OCI-LY7 (cell line): ENCODE measurements at regions not wholly inside any gene's neighbourhood (a gene's known extent, or its start where the extent isn't known, plus 50 kb on each side); places are given as distances from the start of the nearest gene placed in this dataset.

Experiments used
- BruUV-seq: library from RNA; stranded (reverse); fragments of 400-500 nt; replicated peaks from 2 replicates; lab custom pipeline; 2021; lab: Mats Ljungman, UMichigan
- CTCF ChIA-PET: fragments of 300-600 bp; sonication (Branson Sonifier 250); formaldehyde crosslinking; loops from one replicate; lab custom pipeline; 2022; ENCODE audit warnings: antibody characterized with exemption; ENCODE audit not compliant: unreplicated experiment; lab: Charles Lee
- POLR2A ChIA-PET: fragments of 300-600 bp; sonication (Branson Sonifier 250); formaldehyde crosslinking; loops from one replicate; lab custom pipeline; 2022; ENCODE audit warnings: antibody characterized with exemption; lab: Charles Lee
- DNase-seq: peaks from one replicate; pipeline ENCODE4 v3.0.0-alpha.2; 2015; ENCODE audit warnings: low spot score
- H2AFZ ChIP-seq: fragments of 200-600 bp; sonication (generic), shearing (Covaris generic); 2 replicates; pipeline ENCODE4 v1.6.1; 2014; ENCODE audit warnings: mild to moderate bottlenecking, antibody characterized with exemption, low read length, moderate library complexity
- H3K27ac ChIP-seq: fragments of 200-600 bp; sonication (generic); 2 replicates; pipeline ENCODE4 v1.5.1; 2014; ENCODE audit warnings: mixed run types, low read depth, mild to moderate bottlenecking, moderate library complexity, low read length, inconsistent platforms; ENCODE audit not compliant: poor library complexity, severe bottlenecking
- H3K36me3 ChIP-seq: fragments of 200-600 bp; sonication (generic); 2 replicates; pipeline ENCODE4 v1.6.1; 2014; ENCODE audit warnings: mild to moderate bottlenecking, antibody characterized with exemption, low read length, moderate library complexity, mixed read lengths; ENCODE audit not compliant: insufficient read depth
- H3K4me1 ChIP-seq: fragments of 200-600 bp; sonication (generic); 2 replicates; pipeline ENCODE4 v1.5.1; 2014; ENCODE audit warnings: mild to moderate bottlenecking, low read length; ENCODE audit not compliant: insufficient read depth, poor library complexity, severe bottlenecking
- H3K4me2 ChIP-seq: fragments of 200-600 bp; sonication (generic); 2 replicates; pipeline ENCODE4 v1.6.1; 2014; ENCODE audit warnings: mild to moderate bottlenecking, low read length
- H3K4me3 ChIP-seq: fragments of 200-600 bp; sonication (generic); 2 replicates; pipeline ENCODE4 v1.5.1; 2014; ENCODE audit warnings: mild to moderate bottlenecking, low read depth, low read length; ENCODE audit not compliant: poor library complexity, severe bottlenecking
- H3K79me2 ChIP-seq: fragments of 200-600 bp; sonication (generic); 2 replicates; pipeline ENCODE4 v1.6.1; 2016; ENCODE audit warnings: low read depth, mild to moderate bottlenecking, low read length, moderate library complexity, mixed read lengths; ENCODE audit not compliant: insufficient read depth
- H3K9me2 ChIP-seq: fragments of 200-600 bp; sonication (generic); 2 replicates; pipeline ENCODE4 v1.6.1; 2016; ENCODE audit warnings: mild to moderate bottlenecking, low read length, mixed read lengths; ENCODE audit not compliant: insufficient read depth
- H3K9me3 ChIP-seq: fragments of 200-600 bp; sonication (generic); 2 replicates; pipeline ENCODE4 v1.6.1; 2014; ENCODE audit warnings: mild to moderate bottlenecking, mixed run types, low read length, mixed read lengths
- H4K20me1 ChIP-seq: fragments of 200-600 bp; sonication (generic); 2 replicates; pipeline ENCODE4 v1.6.1; 2014; ENCODE audit warnings: mild to moderate bottlenecking, antibody characterized with exemption, low read length, moderate library complexity, mixed read lengths; ENCODE audit not compliant: insufficient read depth
- CTCF ChIP-seq: fragments of 200-600 bp; sonication (generic); conservative IDR thresholded peaks from 2 replicates; pipeline ENCODE4 v1.5.1; 2014; ENCODE audit warnings: mild to moderate bottlenecking, antibody characterized with exemption, low read length, moderate library complexity, mixed read lengths
- EZH2phosphoT487 ChIP-seq: fragments of 200-600 bp; sonication (generic); IDR thresholded peaks from 2 replicates; pipeline ENCODE4 v1.6.1; 2018; ENCODE audit warnings: low read depth, borderline replicate concordance, mild to moderate bottlenecking, mixed run types, antibody characterized with exemption, low read length, moderate library complexity, mixed read lengths
- intact Hi-C: fragments of 100-400 bp; cut with micrococcal nuclease; formaldehyde crosslinking; loops from one replicate; pipeline ENCODE4 v1.10.0; 2022; ENCODE audit not compliant: unreplicated experiment

GRCh38 chr9:86591472-86591871 lies 237.3 kb upstream of the TUT7 start:
- H3K4me3 ChIP-seq = no peak overlapping the region
- no peak for DNase-seq
- no peaks in the 10 kb centered on the region for H4K20me1 ChIP-seq
- H3K9me2 ChIP-seq = no peaks in the 10 kb centered on the region
- CTCF ChIA-PET = no interaction called here
- no peaks in the 10 kb centered on the region for H3K9me3 ChIP-seq
- POLR2A ChIA-PET = no interaction called here
- H3K79me2 ChIP-seq = no peaks in the 10 kb centered on the region
- no peak overlapping the region for H3K4me2 ChIP-seq
- H3K36me3 ChIP-seq = no peaks in the 10 kb centered on the region
- H2AFZ ChIP-seq = no peak overlapping the region
- no TSS peak for BruUV-seq
- no peak overlapping the region for H3K27ac ChIP-seq
- intact Hi-C loops = no loop called here
- H3K4me1 ChIP-seq = no peaks in the 10 kb centered on the region
- TF ChIP-seq EZH2phosphoT487 = no peak
- no peak for TF ChIP-seq CTCF

- Histone ChIP-seq H3K9me2 (no peaks in the 10 kb centered on the region), H3K4me2 (no peak overlapping the region), H3K27ac (no peak overlapping the region), H3K9me3 (no peaks in the 10 kb centered on the region), H3K4me3 (no peak overlapping the region), H3K79me2 (no peaks in the 10 kb centered on the region), H4K20me1 (no peaks in the 10 kb centered on the region), H2AFZ (no peak overlapping the region), H3K36me3 (no peaks in the 10 kb centered on the region), H3K4me1 (no peaks in the 10 kb centered on the region)
- DNase-seq = no peak
- intact Hi-C loops = no loop called here
- TF ChIP-seq CTCF (no peak), EZH2phosphoT487 (no peak)
- ChIA-PET CTCF (no interaction called here), POLR2A (no interaction called here)
- BruUV-seq = no TSS peak
Observed at GRCh38 chr9:86589730-86590129, 235.5 kb upstream of the TUT7 start.

GRCh38 chr9:86589273-86589672 lies 235.1 kb upstream of the TUT7 start:
- H3K4me1 ChIP-seq = no peaks in the 10 kb centered on the region
- no peak for DNase-seq
- H3K4me2 ChIP-seq = no peak overlapping the region
- H3K4me3 ChIP-seq = no peak overlapping the region
- H3K36me3 ChIP-seq = no peaks in the 10 kb centered on the region
- H2AFZ ChIP-seq = no peak overlapping the region
- CTCF ChIA-PET = no interaction called here
- TF ChIP-seq CTCF (peak; percentile 33; the same call in 1 of the 2 replicates), EZH2phosphoT487 (no peak)
- H3K9me2 ChIP-seq = no peaks in the 10 kb centered on the region
- intact Hi-C loops = no loop called here
- H4K20me1 ChIP-seq = no peaks in the 10 kb centered on the region
- no TSS peak for BruUV-seq
- H3K79me2 ChIP-seq = no peaks in the 10 kb centered on the region
- POLR2A ChIA-PET = no interaction called here
- no peak overlapping the region for H3K27ac ChIP-seq
- no peaks in the 10 kb centered on the region for H3K9me3 ChIP-seq
